ENCODE measurements at regions not wholly inside any gene's neighbourhood (a gene's known extent, or its start where the extent isn't known, plus 50 kb on each side); places are given as distances from the start of the nearest gene placed in this dataset.
A peak's percentile ranks its signal among the peaks of the same experiment; 100 is the strongest.

GRCh38 chr4:59120287-59120814 is 2010.2 kb upstream of the IGFBP7 start:
- Histone ChIP-seq H3K4me1 (ENCODE audit: insufficient read depth) (peaks cover 24% of the 10 kb centered on the region), H3K4me3 (no peak overlapping the region), H4K20me1 (replicated peaks; ENCODE audit: insufficient read depth) (no peaks in the 10 kb centered on the region), H3K27me3 (ENCODE audit: insufficient read depth) (no peaks in the 10 kb centered on the region), H3K27ac (ENCODE audit: low read depth) (no peak overlapping the region), H3F3A (replicated peaks; ENCODE audit: low read depth) (no peaks in the 10 kb centered on the region), H3K4me2 (0 out of 2 replicates have a peak overlapping the region, but pooled peaks have one; percentile 9), H3K9me2 (ENCODE audit: insufficient read depth) (no peaks in the 10 kb centered on the region), H3K36me3 (ENCODE audit: insufficient read depth) (no peaks in the 10 kb centered on the region), H2AFZ (no peak overlapping the region), H3K79me2 (replicated peaks; ENCODE audit: insufficient read depth) (no peaks in the 10 kb centered on the region)
- ATAC-seq (no peak), DNase-seq (ENCODE audit: low spot score) (peak; percentile 3)
- peaks cover 26% of the 10 kb centered on the region for H3K4me1 Mint-ChIP-seq
- TF ChIP-seq REST (IDR thresholded peaks at IDR 0.05; ENCODE audit: unreplicated experiment) (no peak), CTCF (conservative IDR thresholded peaks at IDR 0.05; ENCODE audit: low read depth in 2 of 2) (no peak), ZNF331 (CRISPR knock-in tag; IDR thresholded peaks at IDR 0.05; ENCODE audit: low read depth) (no peak), NANOG (IDR thresholded peaks at IDR 0.05; ENCODE audit: borderline replicate concordance) (no peak), ZNF462 (CRISPR knock-in tag; IDR thresholded peaks at IDR 0.05) (no peak), STAT1 (IDR thresholded peaks at IDR 0.05; ENCODE audit: unreplicated experiment) (no peak), JUNB (IDR thresholded peaks at IDR 0.05; ENCODE audit: unreplicated experiment) (no peak), POLR2AphosphoS5 (IDR thresholded peaks at IDR 0.05; ENCODE audit: low read depth) (no peak), ETS1 (IDR thresholded peaks at IDR 0.05) (no peak), ZNF114 (CRISPR knock-in tag; IDR thresholded peaks at IDR 0.05) (no peak), EZH2phosphoT487 (IDR thresholded peaks at IDR 0.05; ENCODE audit: unreplicated experiment) (no peak), EZH2 (IDR thresholded peaks at IDR 0.05; ENCODE audit: low read depth, unreplicated experiment) (no peak), CREB1 (CRISPR knock-in tag; IDR thresholded peaks at IDR 0.05; ENCODE audit: low read depth) (no peak)
- H3K9me3 Mint-ChIP-seq, result no peaks in the 10 kb centered on the region; the same call in 2 of the 3 replicates
- peak overlapping the region; percentile 83 for H3K27ac Mint-ChIP-seq
- no peaks in the 10 kb centered on the region for H3K36me3 Mint-ChIP-seq (ENCODE audit: low read depth)
- no peak overlapping the region for H3K4me3 Mint-ChIP-seq
- no peaks in the 10 kb centered on the region for H3K27me3 Mint-ChIP-seq (ENCODE audit: insufficient read depth, low read depth, poor library complexity)
